Skeletal muscle cell (primary cell): ENCODE measurements at regions not wholly inside any gene's neighbourhood (a gene's known extent, or its start where the extent isn't known, plus 50 kb on each side); places are given as distances from the start of the nearest gene placed in this dataset.
A peak's percentile ranks its signal among the peaks of the same experiment; 100 is the strongest.
"Not testable (repeated sequence)": the region's sequence is repeated elsewhere in the genome, so short reads cannot be mapped to it uniquely, and the experiment has no call there.

Source experiments
- DNase-seq: peaks from one replicate; pipeline ENCODE4 v3.0.0-alpha.2; 2010; ENCODE audit warnings: low read depth
- H3K4me3 ChIP-seq: 2 replicates; pipeline ENCODE4 v1.5.1; 2011; ENCODE audit warnings: low read depth, mild to moderate bottlenecking, control low read depth, low read length, moderate library complexity

DNA sequence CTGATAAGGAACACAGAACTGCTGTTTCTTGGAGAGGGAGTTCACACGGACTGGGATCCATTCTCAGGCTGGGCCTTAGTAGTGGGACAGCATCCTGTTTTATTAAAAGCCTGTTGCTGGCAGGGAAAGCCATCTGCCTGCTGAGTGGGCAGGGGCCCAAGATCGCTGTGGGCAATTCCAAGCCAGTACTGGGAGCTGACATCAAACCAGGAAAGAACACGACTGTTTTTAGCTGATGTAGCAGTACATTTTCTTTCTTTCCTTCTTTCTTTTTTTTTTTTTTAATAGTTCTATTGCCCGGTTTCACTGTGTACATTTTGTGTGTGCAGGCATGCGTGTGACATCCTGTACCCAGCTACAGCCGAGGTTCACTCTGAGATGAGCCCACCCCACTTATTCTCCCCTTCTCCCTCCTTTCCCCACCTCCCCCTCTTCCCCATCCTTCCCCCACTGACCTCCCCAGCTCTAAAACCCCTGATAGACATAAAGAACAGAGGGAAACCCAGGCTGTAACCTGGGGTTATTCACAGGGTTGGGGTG, 143.5 kb upstream of the PLGLB2 start:
- DNase-seq, H3K4me3 ChIP-seq: not testable (repeated sequence)

DNA sequence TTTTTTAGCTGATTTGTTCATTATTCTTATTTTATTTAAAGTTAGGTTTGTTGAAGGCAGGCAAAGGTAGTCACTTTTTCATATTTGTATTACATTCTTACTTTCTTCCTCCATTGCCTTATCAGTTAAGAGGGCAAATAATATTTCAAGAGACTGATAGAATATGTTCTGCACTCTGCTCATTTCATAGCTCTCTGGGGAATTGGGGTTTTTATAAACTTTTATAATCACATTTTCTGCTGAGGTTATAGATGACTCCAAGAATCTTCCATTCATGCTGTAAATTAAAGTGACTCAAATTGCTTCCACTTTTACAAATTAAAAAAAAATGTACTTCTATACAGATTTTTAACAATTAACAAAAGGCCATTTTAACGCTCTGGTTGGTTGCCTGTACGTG, 142.9 kb upstream of the PLGLB2 start:
- H3K4me3 ChIP-seq: not testable (repeated sequence)

DNA sequence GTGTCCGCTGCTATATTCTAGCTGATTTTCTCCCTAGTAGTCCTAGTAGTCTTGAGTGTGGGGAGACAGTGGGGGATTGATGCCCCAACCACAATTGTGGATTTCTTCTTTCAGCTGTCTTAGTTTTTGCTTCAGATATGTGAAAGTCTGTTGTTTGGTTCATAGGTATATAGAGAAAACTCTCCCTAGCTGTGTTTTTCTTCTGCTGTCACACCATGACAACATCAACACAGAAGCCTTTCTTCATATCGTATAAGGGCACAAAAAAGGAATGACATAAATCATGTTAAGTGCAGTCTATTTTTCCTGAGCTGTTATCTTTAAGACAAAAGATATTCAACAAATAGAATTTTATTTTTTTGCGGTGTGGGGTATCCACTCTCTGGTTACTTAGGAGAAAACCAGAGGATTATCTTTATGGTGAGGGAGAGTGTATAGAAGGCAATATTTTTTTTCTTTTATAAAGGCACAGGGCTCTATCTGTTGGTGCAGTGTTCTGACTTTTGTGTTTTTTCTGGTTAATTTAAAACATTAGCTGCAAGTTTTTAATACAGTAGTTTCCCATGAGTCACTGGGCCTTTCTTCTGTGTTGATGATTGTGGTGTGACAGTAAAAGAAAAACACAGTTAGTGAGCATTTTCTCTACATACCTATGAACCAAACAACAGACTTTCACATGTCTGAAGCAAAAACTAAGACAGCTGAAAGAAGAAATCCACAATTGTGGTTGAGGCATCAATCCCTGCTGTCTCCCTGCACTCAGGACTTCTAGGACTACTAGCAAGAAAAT, 139.3 kb upstream of the PLGLB2 start:
- not testable (repeated sequence) for DNase-seq, H3K4me3 ChIP-seq

More for the DNA sequence above, 142.9 kb upstream of the PLGLB2 start:
- DNase-seq: not testable (repeated sequence)

DNA sequence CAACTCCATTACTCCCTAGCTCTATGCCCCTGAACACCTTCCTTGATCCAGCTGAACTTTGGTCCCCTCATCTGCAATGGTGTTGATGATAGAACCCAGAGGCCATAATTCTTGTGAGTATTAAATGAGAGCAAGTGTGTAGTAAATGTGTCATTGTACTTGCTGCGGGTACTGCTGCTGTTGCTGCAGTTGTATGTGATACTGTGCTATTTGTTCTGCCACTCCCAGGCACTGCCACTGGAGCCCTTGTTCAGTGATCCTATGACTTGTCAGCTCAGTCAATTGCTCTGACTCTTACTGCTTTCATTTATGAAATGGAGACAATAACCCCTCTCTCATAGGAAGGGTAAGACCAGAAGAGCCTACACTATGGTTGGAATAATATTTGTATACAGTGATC, 136.9 kb upstream of the PLGLB2 start:
- not testable (repeated sequence) for H3K4me3 ChIP-seq, DNase-seq

DNA sequence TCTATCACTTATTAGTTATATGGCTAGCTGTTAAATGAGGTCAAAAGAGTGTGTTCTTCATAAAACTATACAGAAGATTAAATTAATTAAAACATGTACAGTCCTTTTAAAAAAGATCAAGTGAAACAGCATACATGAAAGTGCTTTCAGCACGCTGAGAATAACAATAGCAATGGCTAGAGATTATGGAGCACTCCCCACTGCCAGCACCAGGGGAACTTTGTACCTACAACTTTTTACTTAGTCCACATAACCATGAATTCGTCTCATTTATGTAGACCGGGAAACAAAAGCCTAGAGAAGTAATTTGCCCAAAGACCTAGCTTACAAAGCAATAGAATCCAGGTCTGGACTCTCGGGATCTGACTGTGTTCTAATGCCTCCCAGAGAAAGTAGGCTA, 136.5 kb upstream of the PLGLB2 start:
- not testable (repeated sequence) for DNase-seq, H3K4me3 ChIP-seq

DNA sequence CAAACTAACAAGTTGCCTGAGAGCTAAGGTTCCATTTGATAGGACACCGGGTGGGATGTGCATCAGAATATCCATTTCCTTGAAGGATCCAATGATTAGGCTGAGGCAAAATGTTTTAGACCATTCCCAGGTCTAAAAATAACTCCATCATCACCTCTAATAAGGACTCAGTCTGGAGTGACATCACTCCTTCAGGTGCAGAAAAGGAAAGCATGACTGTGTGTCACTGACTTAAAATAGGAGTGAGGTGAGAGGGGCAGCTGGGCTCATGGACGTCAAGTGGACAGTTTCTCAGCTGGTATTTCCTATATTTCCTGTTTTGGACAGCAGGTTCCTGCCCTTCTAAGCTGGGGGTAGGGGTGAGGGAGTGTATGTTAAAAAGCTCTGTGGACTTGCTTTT, 135.9 kb upstream of the PLGLB2 start:
- not testable (repeated sequence) for DNase-seq, H3K4me3 ChIP-seq

DNA sequence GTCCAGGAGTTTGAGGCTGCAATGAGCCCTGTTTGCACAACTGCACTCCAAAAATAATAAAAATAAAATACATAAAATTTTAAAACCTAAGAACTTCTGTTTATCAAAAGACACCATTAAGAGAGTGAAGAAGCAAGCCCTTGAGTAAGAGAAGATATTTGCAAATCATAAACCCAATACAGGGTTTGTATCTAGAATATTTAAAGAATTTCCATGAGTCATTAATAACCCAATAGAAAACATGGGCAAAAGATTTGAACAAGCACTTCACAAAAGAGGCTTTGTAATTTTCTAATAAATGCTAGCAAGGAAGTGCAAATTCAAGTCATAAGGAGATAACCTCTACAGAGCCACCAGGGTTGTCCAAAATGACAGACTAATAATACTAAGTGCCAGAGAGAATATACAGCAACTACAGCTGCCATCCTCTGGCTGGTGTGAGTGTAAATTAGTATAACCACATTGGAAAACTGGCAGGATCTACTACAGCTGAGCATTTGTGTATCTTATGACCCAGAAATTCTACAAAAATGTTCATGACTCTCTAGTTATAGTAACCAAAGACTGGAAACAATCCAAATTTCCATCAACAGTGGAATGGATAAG, 133.0 kb upstream of the PLGLB2 start:
- DNase-seq, H3K4me3 ChIP-seq: not testable (repeated sequence)

DNA sequence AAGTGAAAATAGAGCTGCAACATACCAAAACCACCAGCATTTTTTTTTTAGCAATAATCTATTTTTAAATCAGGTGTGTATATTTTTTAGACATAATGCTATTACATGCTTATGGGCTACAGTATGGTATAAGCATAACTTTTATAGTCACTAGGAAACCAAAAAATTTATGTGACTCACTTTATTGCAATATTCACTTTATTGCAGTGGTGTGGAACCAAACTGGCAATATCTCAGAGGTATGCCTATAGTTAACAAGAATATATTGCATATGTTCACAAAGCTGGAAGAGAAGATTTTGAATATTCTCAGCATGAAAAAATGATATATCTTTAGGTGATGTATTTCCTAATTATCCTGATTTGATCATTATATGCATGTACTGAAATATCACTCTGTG, 128.8 kb upstream of the PLGLB2 start:
- DNase-seq, H3K4me3 ChIP-seq: not testable (repeated sequence)

DNA sequence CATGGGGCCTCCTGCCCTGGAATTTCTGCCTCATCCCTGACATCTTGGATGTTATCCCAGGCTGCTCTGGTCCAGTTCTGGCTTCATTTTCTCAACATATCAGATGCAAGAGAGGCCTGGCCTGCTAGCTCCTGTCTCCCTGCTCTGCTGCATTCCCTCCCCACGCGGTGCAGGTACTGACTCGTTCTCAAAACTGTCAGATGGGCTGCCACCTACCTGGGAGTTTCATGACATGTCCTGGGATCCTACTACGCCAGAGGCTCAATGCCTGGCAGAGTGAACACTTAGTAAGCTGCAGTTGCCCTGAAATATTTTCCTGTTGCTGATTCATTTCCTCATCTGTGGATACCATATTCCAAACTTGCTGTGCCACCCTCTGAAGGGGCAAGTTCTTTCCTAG, 126.7 kb upstream of the PLGLB2 start:
- H3K4me3 ChIP-seq, DNase-seq: not testable (repeated sequence)

DNA sequence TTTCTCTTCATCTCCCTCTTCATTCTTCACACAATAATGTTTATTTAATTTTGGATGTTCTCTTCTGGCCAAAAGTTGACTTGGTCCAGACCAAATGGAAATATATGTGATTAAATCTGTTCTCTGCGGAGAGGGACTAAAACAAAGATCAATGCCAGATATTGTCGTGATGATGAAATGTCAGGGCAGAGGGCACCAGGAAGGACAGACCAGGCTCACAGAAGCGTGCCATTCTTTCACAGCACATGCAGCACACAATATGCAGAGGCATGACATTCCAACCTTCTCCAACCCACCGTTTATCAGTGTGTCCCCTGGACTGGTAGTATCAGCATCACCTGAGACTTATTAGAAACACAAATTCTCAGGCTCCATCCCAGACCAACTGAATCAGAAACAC, 125.2 kb upstream of the PLGLB2 start:
- not testable (repeated sequence) for H3K4me3 ChIP-seq, DNase-seq

DNA sequence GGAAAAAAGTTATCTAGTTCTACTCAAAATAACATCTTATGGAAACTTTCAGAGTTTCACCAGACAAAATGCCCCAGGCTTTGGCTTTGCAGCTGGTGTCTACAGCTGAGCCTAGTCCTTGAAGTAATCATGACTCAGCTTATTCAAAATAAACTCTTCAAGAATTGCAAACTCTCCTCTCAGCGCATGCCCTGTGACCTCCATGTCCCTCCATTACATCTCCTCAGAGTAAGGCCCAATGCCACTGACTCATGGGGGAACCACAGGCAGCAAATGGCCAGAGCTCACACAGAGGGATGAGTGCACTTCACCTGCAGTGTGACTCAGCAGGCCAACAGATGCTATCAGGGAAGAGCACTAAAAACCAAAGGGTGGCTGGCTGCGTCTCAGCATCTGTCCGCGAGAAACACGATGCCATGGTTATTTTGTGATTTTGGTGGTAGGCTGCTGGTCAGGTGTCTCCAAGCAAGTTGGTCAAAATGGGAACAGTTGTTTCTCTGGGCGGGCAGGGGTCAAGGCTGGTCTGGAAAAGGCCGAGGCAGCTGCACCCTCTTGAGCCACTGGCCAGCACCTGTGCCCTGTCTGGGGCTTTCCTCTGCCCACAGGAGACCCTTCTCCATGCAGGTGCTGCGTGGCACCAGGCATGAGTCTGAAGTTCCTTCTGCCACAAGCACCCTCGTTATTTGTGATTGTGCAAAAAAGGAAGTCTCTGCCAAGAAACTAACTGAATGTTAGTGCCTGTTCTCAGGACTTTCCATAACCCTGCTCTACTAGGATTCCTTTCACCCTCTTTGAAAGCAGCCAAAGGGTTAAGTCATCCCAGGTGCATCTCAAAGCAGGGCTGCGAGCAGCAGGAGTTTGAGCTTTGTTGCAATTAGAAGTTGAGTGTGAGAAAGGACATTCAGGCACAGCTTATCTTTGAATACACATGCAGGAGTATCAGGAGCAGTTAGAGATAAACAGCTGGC, 118.1 kb upstream of the PLGLB2 start:
- DNase-seq: peak; percentile 74
- H3K4me3 ChIP-seq: not testable (repeated sequence)

DNA sequence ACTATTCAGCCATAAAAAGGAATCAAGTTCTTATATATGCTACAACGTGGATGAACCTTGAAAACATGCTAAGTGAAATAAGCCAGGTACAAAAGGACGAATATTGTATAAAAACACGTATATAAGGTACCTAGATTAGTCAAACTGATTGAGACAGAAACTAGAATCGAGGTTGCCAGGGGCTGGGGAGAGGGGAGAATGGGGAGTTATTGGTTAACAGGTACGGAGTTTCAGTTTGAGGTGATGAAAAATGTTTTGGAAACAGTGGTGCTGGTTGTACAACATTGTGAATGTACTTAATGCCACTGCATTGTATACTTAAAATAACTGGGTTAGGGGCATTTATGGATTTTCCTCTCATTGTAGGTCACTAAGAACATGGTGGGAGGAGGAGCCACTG, 117.0 kb upstream of the PLGLB2 start:
- H3K4me3 ChIP-seq, DNase-seq: not testable (repeated sequence)

DNA sequence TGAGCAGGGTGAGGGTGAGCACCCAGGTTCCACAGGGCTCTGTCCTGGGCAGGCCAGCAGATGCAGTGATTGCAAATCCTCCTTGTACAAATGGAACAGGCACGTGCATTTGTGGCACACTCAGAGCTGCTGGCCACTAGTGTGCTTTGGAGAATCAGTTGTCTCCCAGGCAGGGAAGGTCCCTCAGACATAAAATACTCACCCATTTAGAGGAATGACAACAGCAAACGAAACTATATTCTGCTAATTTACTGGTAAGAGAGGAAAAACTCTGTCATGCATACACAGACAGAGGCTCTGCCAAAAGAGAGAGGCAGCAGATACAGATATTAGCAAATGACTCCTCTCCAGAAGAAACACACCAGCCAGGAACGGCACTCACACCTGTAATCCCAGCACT, 116.5 kb upstream of the PLGLB2 start:
- not testable (repeated sequence) for H3K4me3 ChIP-seq, DNase-seq

DNA sequence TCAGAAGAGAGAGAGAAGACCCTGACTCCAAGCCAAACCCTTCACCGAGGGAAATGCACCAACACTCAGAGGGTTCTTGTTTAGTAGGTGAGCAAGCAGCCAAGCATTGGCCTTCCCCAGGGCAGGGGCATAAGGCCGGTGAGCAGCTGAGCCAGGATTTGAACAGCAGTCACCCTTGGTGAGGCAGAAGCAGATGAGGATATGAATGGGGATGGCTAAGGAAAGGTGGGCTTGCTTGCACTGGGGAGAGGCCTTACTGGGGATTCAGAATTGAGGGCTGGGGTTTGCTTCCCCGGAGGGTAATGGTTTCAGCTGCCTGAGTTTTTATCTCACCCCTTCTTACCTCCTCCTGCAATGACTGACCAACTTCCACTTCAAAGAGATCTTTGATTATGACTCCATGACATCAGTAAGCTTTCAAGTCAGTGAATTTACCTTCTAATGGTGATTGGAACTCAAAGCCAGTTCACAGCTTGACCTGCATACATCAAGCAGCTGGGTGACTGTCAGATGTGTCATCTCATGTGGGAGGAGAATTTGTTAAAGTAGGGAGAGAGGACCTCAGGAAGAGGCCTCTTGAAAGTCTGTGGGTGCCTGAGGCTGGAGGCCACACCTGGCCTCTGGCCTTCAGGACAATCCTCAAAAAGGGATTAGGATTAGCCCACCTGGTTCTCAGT, 114.5 kb upstream of the PLGLB2 start:
- not testable (repeated sequence) for H3K4me3 ChIP-seq, DNase-seq

DNA sequence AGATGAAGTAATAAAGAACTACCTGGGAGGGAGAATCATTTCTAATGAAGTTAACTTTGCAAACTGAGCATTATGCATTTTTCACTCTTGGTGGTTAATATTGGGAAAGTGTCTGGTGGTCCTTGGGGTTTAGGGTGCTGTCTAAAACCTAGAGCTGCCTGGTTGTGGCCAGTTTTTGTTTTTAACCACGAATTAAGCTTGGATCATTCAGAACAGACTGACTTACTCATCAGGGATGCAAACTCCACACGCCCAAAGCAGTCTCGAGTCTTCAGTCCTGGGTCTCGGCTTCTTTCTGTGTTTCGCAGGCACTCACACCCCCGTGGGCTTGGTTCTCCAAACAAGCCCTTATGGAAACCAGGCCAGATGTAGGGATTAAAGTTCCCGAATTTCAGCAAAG, 113.8 kb upstream of the PLGLB2 start:
- H3K4me3 ChIP-seq, DNase-seq: not testable (repeated sequence)

DNA sequence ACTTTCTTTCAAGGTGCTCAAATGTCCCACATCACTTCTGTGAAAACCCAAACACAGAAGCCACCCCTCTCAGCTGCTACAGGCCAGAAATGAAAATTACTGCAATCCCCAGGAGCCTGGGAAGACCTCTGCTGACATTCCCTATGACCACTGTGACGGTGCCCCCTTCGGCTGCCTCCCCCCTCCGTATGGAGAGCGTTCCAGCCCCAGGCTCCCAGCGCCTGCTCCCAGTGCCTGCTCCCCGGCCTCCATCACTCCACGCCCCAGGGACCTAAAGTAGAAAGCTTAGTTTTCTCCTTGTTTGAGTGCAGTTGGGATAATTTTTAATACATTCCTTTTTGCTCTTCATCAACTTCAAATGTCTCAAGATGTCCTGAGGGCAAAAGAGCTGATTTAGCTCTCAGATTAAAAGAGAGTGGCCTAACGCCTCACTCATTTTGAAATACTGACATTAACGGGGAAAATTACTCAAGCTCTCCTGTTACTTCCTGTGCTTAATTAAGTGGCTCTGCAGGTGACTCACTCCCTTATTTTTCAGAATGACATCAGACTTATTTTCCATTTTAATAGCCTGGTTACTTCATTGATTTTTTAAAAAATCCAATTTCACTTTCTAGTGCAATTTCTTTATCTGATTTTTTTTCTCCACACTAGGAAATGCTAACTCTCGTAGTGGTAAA, 112.8 kb upstream of the PLGLB2 start:
- not testable (repeated sequence) for H3K4me3 ChIP-seq, DNase-seq

DNA sequence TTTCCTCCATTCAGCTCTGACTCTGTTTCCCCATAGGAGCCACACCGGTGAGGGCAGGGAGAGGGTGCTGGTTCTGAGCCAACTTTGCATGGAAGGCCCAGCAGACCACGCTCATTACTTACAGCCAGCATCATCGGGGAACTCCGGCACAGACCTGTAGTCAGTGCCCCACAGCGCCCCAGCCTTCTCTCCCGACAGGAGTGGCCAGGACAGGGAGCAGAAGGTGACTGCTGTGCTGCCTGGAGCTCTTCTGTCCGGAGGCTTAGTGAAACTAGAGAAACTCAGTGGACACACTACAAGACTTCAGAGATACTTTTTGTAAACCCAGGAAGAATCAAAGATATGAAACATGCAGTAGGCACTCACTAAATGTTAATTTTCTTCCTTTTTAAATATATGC, 111.6 kb upstream of the PLGLB2 start:
- H3K4me3 ChIP-seq, DNase-seq: not testable (repeated sequence)

DNA sequence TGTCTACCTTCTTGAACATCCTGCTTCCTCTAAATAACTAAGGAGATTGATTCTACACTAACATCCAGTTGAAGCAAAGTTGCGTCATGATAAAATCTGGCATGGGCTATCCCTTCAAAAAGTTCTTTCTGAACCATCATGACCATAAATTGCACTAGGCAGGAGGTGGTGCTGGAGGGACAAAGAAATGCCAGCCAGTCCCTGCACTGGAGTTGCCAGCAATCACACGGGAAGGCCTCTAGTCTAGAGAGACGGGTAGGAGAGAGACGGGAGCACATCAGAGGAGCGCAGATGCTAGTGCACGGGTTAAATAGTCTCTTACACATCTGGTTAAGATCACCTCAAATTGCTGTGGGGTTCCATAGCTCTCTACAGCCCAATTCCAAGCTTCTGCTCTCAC, 111.2 kb upstream of the PLGLB2 start:
- not testable (repeated sequence) for H3K4me3 ChIP-seq, DNase-seq
